GM18951 (cell line): ENCODE measurements at regions not wholly inside any gene's neighbourhood (a gene's known extent, or its start where the extent isn't known, plus 50 kb on each side); places are given as distances from the start of the nearest gene placed in this dataset.

Source experiments
- POLR2A ChIP-seq: IDR thresholded peaks from 4 replicates; pipeline ENCODE4 v1.6.1; 2011; ENCODE audit warnings: mild to moderate bottlenecking; ENCODE audit not compliant: insufficient read length, insufficient read depth; ENCODE audit errors: extremely low read depth
- in situ Hi-C: fragments of 300-500 bp; cut with MboI; formaldehyde crosslinking; loops from one replicate; pipeline ENCODE4 v1.12.0; 2022; ENCODE audit warnings: low sequenced_read_pairs, mixed read lengths, inconsistent platforms; ENCODE audit not compliant: unreplicated experiment

GRCh38 chr4:28221536-28221935 is 1360.9 kb downstream of the STIM2 start:
- TF ChIP-seq POLR2A, result no peak
- in situ Hi-C loops, result no loop called here

- in situ Hi-C loops, result no loop called here
- no peak for TF ChIP-seq POLR2A
Measured at GRCh38 chr4:28225050-28225449, 1364.4 kb downstream of the STIM2 start.

GRCh38 chr4:28225689-28226353 is 1365.2 kb downstream of the STIM2 start:
- in situ Hi-C loops, result no loop called here

GRCh38 chr4:28226962-28227361 is 1366.3 kb downstream of the STIM2 start:
- no peak for TF ChIP-seq POLR2A
- in situ Hi-C loops, result no loop called here

More at GRCh38 chr4:28225689-28226353, 1365.2 kb downstream of the STIM2 start:
- no peak for TF ChIP-seq POLR2A

GRCh38 chr4:28227764-28228163 is 1367.1 kb downstream of the STIM2 start:
- in situ Hi-C loops, result no loop called here
- TF ChIP-seq POLR2A, result no peak

DNA sequence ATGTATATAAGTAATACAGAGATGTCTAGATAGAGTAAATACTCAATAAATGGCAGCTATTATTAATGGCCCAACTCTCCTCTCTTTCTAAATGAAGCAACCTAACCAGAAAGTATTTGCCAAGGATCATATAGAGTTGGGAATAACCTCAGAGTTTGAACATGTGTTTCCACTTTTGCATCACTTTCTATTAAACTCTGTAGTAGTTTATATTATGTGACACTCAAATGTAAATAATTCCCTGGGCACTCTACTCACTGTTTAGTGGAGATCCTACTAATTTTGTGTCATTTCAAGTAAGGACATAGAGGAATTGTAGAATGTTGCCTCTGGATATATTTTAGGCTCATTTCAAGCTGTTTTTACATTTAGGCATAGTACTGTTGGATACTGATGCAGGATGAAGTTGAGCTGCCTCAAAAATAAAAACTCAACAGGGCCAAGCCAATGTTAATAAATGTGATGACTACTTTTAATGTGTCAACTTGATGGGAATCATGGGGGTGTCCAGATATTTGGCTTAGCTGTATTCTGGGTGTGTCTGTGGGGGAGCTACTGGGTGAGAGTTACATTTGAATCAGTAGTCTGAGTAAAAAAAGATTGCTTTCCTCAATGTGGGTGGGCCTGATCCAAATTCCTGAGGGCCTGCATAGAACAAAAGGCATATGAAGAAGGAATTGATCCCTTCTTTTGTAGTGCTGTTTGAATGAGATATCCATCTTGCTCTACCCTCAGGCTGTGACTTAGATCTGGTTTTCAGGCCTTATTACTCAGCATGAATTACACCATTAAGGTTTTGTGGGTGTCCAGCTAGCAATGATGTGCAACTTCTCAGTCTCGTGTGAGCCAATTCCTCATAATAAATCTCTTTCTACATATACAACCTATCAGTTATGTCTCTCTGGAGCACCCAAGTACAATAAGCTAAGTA is 1368.2 kb downstream of the STIM2 start:
- in situ Hi-C loops, result no loop called here
- TF ChIP-seq POLR2A, result no peak

- TF ChIP-seq POLR2A, result no peak
- in situ Hi-C loops, result no loop called here
Measured at GRCh38 chr4:28232376-28232775, 1371.7 kb downstream of the STIM2 start.

- no peak for TF ChIP-seq POLR2A
- in situ Hi-C loops, result no loop called here
Measured at GRCh38 chr4:28232951-28233350, 1372.3 kb downstream of the STIM2 start.

DNA sequence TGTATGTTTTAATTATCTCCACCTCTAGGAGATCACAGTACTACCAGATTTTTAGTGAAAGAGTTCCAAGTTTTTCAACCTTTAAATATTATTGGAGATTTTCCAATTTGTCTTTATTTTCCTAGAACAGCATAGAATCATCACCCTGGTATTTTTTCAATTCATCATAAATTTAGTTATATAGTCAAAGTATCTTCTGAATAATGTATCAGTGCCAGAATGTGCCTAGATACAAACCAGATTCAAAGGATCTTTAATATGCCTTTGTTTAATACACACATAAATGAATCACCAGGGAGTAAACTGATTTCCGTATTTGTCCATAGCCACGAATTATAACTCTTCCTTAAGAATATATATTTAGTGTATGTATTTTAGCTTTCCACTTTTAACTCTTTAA is 1373.1 kb downstream of the STIM2 start:
- in situ Hi-C loops, result no loop called here
- TF ChIP-seq POLR2A, result no peak

DNA sequence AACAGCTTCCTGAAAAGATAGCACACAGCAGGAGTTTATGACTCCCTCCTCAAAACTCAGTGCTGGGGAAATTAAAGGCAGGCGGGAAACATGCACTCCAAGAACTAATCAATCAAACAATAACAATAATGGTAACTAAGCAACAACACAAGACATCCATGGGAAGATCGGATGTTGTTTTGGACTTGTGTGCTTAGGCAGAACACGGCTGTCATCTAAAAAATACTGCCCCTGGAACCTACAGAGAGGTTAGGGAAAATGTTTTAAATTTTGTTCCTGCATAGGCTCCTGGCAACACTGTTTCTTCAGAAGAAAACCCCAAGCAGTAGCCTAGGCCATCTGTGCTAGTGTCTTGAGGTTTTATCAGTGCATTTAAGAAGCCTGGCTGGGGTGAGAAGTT is 1378.2 kb downstream of the STIM2 start:
- in situ Hi-C loops, result no loop called here
- no peak for TF ChIP-seq POLR2A

- in situ Hi-C loops, result no loop called here
Measured at GRCh38 chr4:28241021-28241420, 1380.4 kb downstream of the STIM2 start.

GRCh38 chr4:28247805-28248204 is 1387.2 kb downstream of the STIM2 start:
- TF ChIP-seq POLR2A, result no peak
- in situ Hi-C loops, result no loop called here

More at GRCh38 chr4:28241021-28241420, 1380.4 kb downstream of the STIM2 start:
- TF ChIP-seq POLR2A, result no peak

GRCh38 chr4:28248269-28248668 is 1387.6 kb downstream of the STIM2 start:
- in situ Hi-C loops, result no loop called here
- no peak for TF ChIP-seq POLR2A

- TF ChIP-seq POLR2A, result no peak
- in situ Hi-C loops, result no loop called here
Measured at GRCh38 chr4:28250646-28251045, 1390.0 kb downstream of the STIM2 start.
